ENCODE measurements at regions not wholly inside any gene's neighbourhood (a gene's known extent, or its start where the extent isn't known, plus 50 kb on each side); places are given as distances from the start of the nearest gene placed in this dataset.

- no peaks in the 10 kb centered on the region for H3K9me2 ChIP-seq (replicated peaks; ENCODE audit: insufficient read depth)
- no peaks in the 10 kb centered on the region for H3K79me2 ChIP-seq
- no peak overlapping the region for H2AFZ ChIP-seq
- no peak overlapping the region for H3K4me3 ChIP-seq
- H3K36me3 ChIP-seq (replicated peaks; ENCODE audit: insufficient read depth, low read depth), result no peaks in the 10 kb centered on the region
- TF ChIP-seq EZH2phosphoT487 (IDR thresholded peaks at IDR 0.05; ENCODE audit: low read depth, severe bottlenecking, unreplicated experiment), result no peak
- TF ChIP-seq EZH2 (IDR thresholded peaks at IDR 0.05; ENCODE audit: borderline replicate concordance), result no peak
- no peaks in the 10 kb centered on the region for H4K20me1 ChIP-seq (ENCODE audit: insufficient read depth, poor library complexity, severe bottlenecking)
- H3K27ac ChIP-seq, result no peak overlapping the region
- no peaks in the 10 kb centered on the region for H3K9me3 ChIP-seq (ENCODE audit: low read depth)
- WGBS (ENCODE audit: low lambda C conversion rate, missing lambda C conversion rate), result 23% methylated on average over 1 of the region's 1 CpG
- peaks cover 4% of the 10 kb centered on the region for H3K4me1 ChIP-seq (ENCODE audit: insufficient read depth)
- no peak overlapping the region for H3K4me2 ChIP-seq
- DNase-seq (ENCODE audit: low spot score), result no peak
- no peaks in the 10 kb centered on the region for H3K27me3 ChIP-seq
Observed at GRCh38 chr13:107961849-107962608, 253.3 kb downstream of the LIG4 start.

GRCh38 chr13:107960301-107960700, 255.0 kb downstream of the LIG4 start:
- Histone ChIP-seq H3K4me1 (ENCODE audit: insufficient read depth) (peaks cover 4% of the 10 kb centered on the region), H3K36me3 (replicated peaks; ENCODE audit: insufficient read depth, low read depth) (no peaks in the 10 kb centered on the region), H4K20me1 (ENCODE audit: insufficient read depth, poor library complexity, severe bottlenecking) (no peaks in the 10 kb centered on the region), H3K4me3 (no peak overlapping the region), H3K9me3 (ENCODE audit: low read depth) (no peaks in the 10 kb centered on the region), H3K4me2 (no peak overlapping the region), H3K27me3 (no peaks in the 10 kb centered on the region), H2AFZ (no peak overlapping the region), H3K9me2 (replicated peaks; ENCODE audit: insufficient read depth) (no peaks in the 10 kb centered on the region), H3K79me2 (no peaks in the 10 kb centered on the region), H3K27ac (no peak overlapping the region)
- WGBS (ENCODE audit: low lambda C conversion rate, missing lambda C conversion rate), result 57% methylated on average over 1 of the region's 1 CpG
- DNase-seq (ENCODE audit: low spot score), result no peak
- TF ChIP-seq EZH2phosphoT487 (IDR thresholded peaks at IDR 0.05; ENCODE audit: low read depth, severe bottlenecking, unreplicated experiment), result no peak
- no peak for TF ChIP-seq EZH2 (IDR thresholded peaks at IDR 0.05; ENCODE audit: borderline replicate concordance)
- TF ChIP-seq CTCF (IDR thresholded peaks at IDR 0.05; ENCODE audit: poor library complexity), result no peak

DNA sequence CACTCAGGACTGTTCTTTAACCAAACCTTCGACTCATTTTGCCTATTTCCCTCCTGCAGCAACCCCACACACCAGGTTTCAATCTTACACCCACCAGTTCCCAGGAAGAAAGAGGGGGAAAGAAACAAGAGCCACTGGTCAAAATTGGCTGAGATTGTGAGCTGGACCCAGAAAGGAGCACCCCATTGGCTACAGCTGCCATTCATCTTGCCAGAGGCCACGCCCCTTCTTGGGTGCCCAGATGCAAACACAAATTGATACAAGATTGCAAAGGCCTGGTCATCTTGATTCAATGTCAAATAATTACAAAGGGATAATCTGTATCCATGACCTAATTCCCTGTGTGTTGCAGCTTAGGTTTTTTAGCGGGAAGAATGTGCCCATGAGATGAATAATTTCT, 258.4 kb downstream of the LIG4 start:
- H3K27ac ChIP-seq, result no peak overlapping the region
- no peak for TF ChIP-seq EZH2phosphoT487 (IDR thresholded peaks at IDR 0.05; ENCODE audit: low read depth, severe bottlenecking, unreplicated experiment)
- TF ChIP-seq CTCF (IDR thresholded peaks at IDR 0.05; ENCODE audit: poor library complexity), result no peak
- H3K4me2 ChIP-seq, result no peak overlapping the region
- H4K20me1 ChIP-seq (ENCODE audit: insufficient read depth, poor library complexity, severe bottlenecking), result no peaks in the 10 kb centered on the region
- no peaks in the 10 kb centered on the region for H3K27me3 ChIP-seq
- H3K79me2 ChIP-seq, result no peaks in the 10 kb centered on the region
- no peaks in the 10 kb centered on the region for H3K9me2 ChIP-seq (replicated peaks; ENCODE audit: insufficient read depth)
- H3K36me3 ChIP-seq (replicated peaks; ENCODE audit: insufficient read depth, low read depth), result no peaks in the 10 kb centered on the region
- 87% methylated on average over 3 of the region's 3 CpGs for WGBS (ENCODE audit: low lambda C conversion rate, missing lambda C conversion rate)
- no peak overlapping the region for H2AFZ ChIP-seq
- H3K4me1 ChIP-seq (ENCODE audit: insufficient read depth), result no peaks in the 10 kb centered on the region
- no peak for DNase-seq (ENCODE audit: low spot score)
- no peak overlapping the region for H3K4me3 ChIP-seq
- no peaks in the 10 kb centered on the region for H3K9me3 ChIP-seq (ENCODE audit: low read depth)

- no peaks in the 10 kb centered on the region for H4K20me1 ChIP-seq (ENCODE audit: insufficient read depth, poor library complexity, severe bottlenecking)
- H3K9me3 ChIP-seq (ENCODE audit: low read depth), result no peaks in the 10 kb centered on the region
- peak; percentile 29 for DNase-seq (ENCODE audit: low spot score)
- no peak overlapping the region for H3K27ac ChIP-seq
- H3K36me3 ChIP-seq (replicated peaks; ENCODE audit: insufficient read depth, low read depth), result no peaks in the 10 kb centered on the region
- H2AFZ ChIP-seq, result no peak overlapping the region
- H3K9me2 ChIP-seq (replicated peaks; ENCODE audit: insufficient read depth), result no peaks in the 10 kb centered on the region
- TF ChIP-seq EZH2phosphoT487 (IDR thresholded peaks at IDR 0.05; ENCODE audit: low read depth, severe bottlenecking, unreplicated experiment) (no peak), CTCF (IDR thresholded peaks at IDR 0.05; ENCODE audit: poor library complexity) (no peak), EZH2 (IDR thresholded peaks at IDR 0.05; ENCODE audit: borderline replicate concordance) (no peak)
- no peaks in the 10 kb centered on the region for H3K4me1 ChIP-seq (ENCODE audit: insufficient read depth)
- no peaks in the 10 kb centered on the region for H3K79me2 ChIP-seq
- H3K27me3 ChIP-seq, result no peaks in the 10 kb centered on the region
- H3K4me3 ChIP-seq, result no peak overlapping the region
- 39% methylated on average over 4 of the region's 4 CpGs for WGBS (ENCODE audit: low lambda C conversion rate, missing lambda C conversion rate)
- no peak overlapping the region for H3K4me2 ChIP-seq
Observed at GRCh38 chr13:107942030-107942617, 273.2 kb downstream of the LIG4 start.

Data from hepatocyte (in vitro differentiated cells).